ENCODE measurements at regions not wholly inside any gene's neighbourhood (a gene's known extent, or its start where the extent isn't known, plus 50 kb on each side); places are given as distances from the start of the nearest gene placed in this dataset.

- Histone ChIP-seq H3K4me1 (ENCODE audit: control insufficient read depth in 2 of 2, insufficient read depth in 2 of 2, low read length in 2 of 2) (no peaks in the 10 kb centered on the region), H3K36me3 (replicated peaks in 1 of 2; ENCODE audit: control extremely low read depth in 1 of 2, control insufficient read depth in 1 of 2, extremely low read depth in 1 of 2, insufficient read depth in 2 of 2, low read length in 1 of 2) (no peaks in the 10 kb centered on the region), H2AFZ (ENCODE audit: insufficient read depth, low read depth, low read length, poor library complexity, severe bottlenecking) (no peak overlapping the region), H3K9ac (ENCODE audit: low read length) (no peak overlapping the region), H4K20me1 (ENCODE audit: control insufficient read depth, insufficient read depth, low read length, poor library complexity, severe bottlenecking) (no peaks in the 10 kb centered on the region), H3K79me2 (ENCODE audit: control insufficient read depth, insufficient read depth, low read length) (no peaks in the 10 kb centered on the region), H3K27ac (ENCODE audit: low read length in 2 of 2) (no peak overlapping the region), H3K9me3 (ENCODE audit: control extremely low read depth in 1 of 3, control insufficient read depth in 2 of 3, insufficient read depth in 1 of 3, low read length in 2 of 3) (no peaks in the 10 kb centered on the region), H3K4me2 (replicated peaks; ENCODE audit: low read depth, low read length, poor library complexity, severe bottlenecking) (no peak overlapping the region), H3K4me3 (ENCODE audit: control extremely low read depth in 1 of 5, extremely low read depth in 1 of 5, insufficient read depth in 1 of 5, low read depth in 2 of 5, low read length in 4 of 5) (no peak overlapping the region), H3K27me3 (replicated peaks in 1 of 4; ENCODE audit: control extremely low read depth in 1 of 4, control insufficient read depth in 3 of 4, insufficient read depth in 4 of 4, low read length in 3 of 4) (no peaks in the 10 kb centered on the region)
- Mint-ChIP-seq H3K9me3 (ENCODE audit: insufficient read depth) (peaks cover 2% of the 10 kb centered on the region), H3K4me3 (no peak overlapping the region), H3K27me3 (peaks cover 4% of the 10 kb centered on the region), H3K4me1 (no peaks in the 10 kb centered on the region), H3K27ac (no peak overlapping the region)
- intact Hi-C loops (cut with micrococcal nuclease) = no loop called here
- POLR2A ChIA-PET = no interaction called here
- DNase-seq = no peak
- no peak for TF ChIP-seq CTCF (IDR thresholded peaks at IDR 0.05)
- TF ChIP-seq EZH2 (IDR thresholded peaks at IDR 0.05; ENCODE audit: borderline replicate concordance, insufficient read depth, low read depth, low read length, poor library complexity, severe bottlenecking) = no peak
- no peak for ATAC-seq (ENCODE audit: low read depth)
- 100% methylated on average over 1 of the region's 9 CpGs for WGBS (ENCODE audit: insufficient coverage)
- CTCF ChIA-PET = no interaction called here
These were observed 273.8 kb downstream of the RPS6KC1 start for GRCh38 chr1:213324859-213325258.

GRCh38 chr1:213325482-213325881, 274.4 kb downstream of the RPS6KC1 start:
- CTCF ChIA-PET = no interaction called here
- Histone ChIP-seq H3K4me3 (ENCODE audit: control extremely low read depth in 1 of 5, extremely low read depth in 1 of 5, insufficient read depth in 1 of 5, low read depth in 2 of 5, low read length in 4 of 5) (no peak overlapping the region), H3K4me1 (ENCODE audit: control insufficient read depth in 2 of 2, insufficient read depth in 2 of 2, low read length in 2 of 2) (no peaks in the 10 kb centered on the region), H3K9me3 (ENCODE audit: control extremely low read depth in 1 of 3, control insufficient read depth in 2 of 3, insufficient read depth in 1 of 3, low read length in 2 of 3) (no peaks in the 10 kb centered on the region), H2AFZ (ENCODE audit: insufficient read depth, low read depth, low read length, poor library complexity, severe bottlenecking) (no peak overlapping the region), H3K4me2 (replicated peaks; ENCODE audit: low read depth, low read length, poor library complexity, severe bottlenecking) (no peak overlapping the region), H3K9ac (ENCODE audit: low read length) (no peak overlapping the region), H3K27ac (ENCODE audit: low read length in 2 of 2) (no peak overlapping the region), H4K20me1 (ENCODE audit: control insufficient read depth, insufficient read depth, low read length, poor library complexity, severe bottlenecking) (no peaks in the 10 kb centered on the region), H3K36me3 (replicated peaks in 1 of 2; ENCODE audit: control extremely low read depth in 1 of 2, control insufficient read depth in 1 of 2, extremely low read depth in 1 of 2, insufficient read depth in 2 of 2, low read length in 1 of 2) (no peaks in the 10 kb centered on the region), H3K79me2 (ENCODE audit: control insufficient read depth, insufficient read depth, low read length) (no peaks in the 10 kb centered on the region), H3K27me3 (replicated peaks in 1 of 4; ENCODE audit: control extremely low read depth in 1 of 4, control insufficient read depth in 3 of 4, insufficient read depth in 4 of 4, low read length in 3 of 4) (no peaks in the 10 kb centered on the region)
- POLR2A ChIA-PET = no interaction called here
- DNase-seq (no peak), ATAC-seq (ENCODE audit: low read depth) (no peak)
- intact Hi-C loops (cut with micrococcal nuclease) = no loop called here
- 84% methylated on average over 5 of the region's 9 CpGs for WGBS (ENCODE audit: insufficient coverage)
- Mint-ChIP-seq H3K9me3 (ENCODE audit: insufficient read depth) (peaks cover 2% of the 10 kb centered on the region), H3K4me1 (no peaks in the 10 kb centered on the region), H3K27me3 (peaks cover 4% of the 10 kb centered on the region), H3K4me3 (no peak overlapping the region), H3K27ac (no peak overlapping the region)
- TF ChIP-seq EZH2 (IDR thresholded peaks at IDR 0.05; ENCODE audit: borderline replicate concordance, insufficient read depth, low read depth, low read length, poor library complexity, severe bottlenecking) = no peak
- TF ChIP-seq CTCF (IDR thresholded peaks at IDR 0.05) = no peak

All from B cell (primary cell).